ENCODE measurements at regions not wholly inside any gene's neighbourhood (a gene's known extent, or its start where the extent isn't known, plus 50 kb on each side); places are given as distances from the start of the nearest gene placed in this dataset.

DNA sequence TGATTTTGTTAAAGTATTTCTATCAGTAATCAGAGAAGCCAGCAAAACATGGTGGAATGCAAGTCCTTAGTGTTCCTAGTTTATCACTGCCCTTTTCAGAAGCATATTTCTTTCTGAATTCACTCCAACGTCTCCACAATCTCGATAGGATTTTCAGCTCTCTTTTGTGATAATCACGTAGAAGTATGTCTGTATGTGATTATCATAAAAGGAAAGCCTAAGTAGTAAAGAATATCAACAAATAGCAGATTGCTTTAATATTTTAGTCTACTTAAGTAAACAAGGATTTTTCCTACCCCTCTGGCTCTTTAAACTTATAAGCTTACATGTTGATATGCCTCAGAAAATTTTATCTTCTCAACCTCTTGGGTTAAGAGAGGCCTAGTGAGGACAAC, 147.4 kb upstream of the NUDT4 start:
- Histone ChIP-seq H3K27ac (ENCODE audit: low read depth, low read length) (no peak overlapping the region), H4K8ac (ENCODE audit: extremely low read depth, insufficient read depth, low read length) (no peak overlapping the region), H2BK5ac (ENCODE audit: low read depth, low read length) (no peak overlapping the region), H3K79me2 (ENCODE audit: control insufficient read depth in 1 of 2, insufficient read depth in 2 of 2, low read length in 2 of 2) (no peaks in the 10 kb centered on the region), H3K4me2 (ENCODE audit: insufficient read depth in 1 of 2, low read depth in 2 of 2, low read length in 2 of 2) (no peak overlapping the region), H2BK120ac (replicated peaks; ENCODE audit: low read depth, low read length) (no peak overlapping the region), H2BK20ac (ENCODE audit: low read length) (no peak overlapping the region), H3K23ac (ENCODE audit: insufficient read length) (no peak overlapping the region), H3K36me3 (ENCODE audit: control insufficient read depth in 2 of 4, insufficient read depth in 4 of 4, low read length in 3 of 4) (no peaks in the 10 kb centered on the region), H3K56ac (replicated peaks; ENCODE audit: insufficient read length, low read depth, low read length) (no peak overlapping the region), H3K79me1 (ENCODE audit: low read depth, low read length) (no peaks in the 10 kb centered on the region), H3K23me2 (ENCODE audit: low read depth, low read length) (no peaks in the 10 kb centered on the region), H3K9ac (replicated peaks in 1 of 4; ENCODE audit: extremely low read depth in 1 of 4, low read depth in 3 of 4, low read length in 3 of 4) (no peak overlapping the region), H2BK12ac (ENCODE audit: low read depth, low read length) (no peak overlapping the region), H3K4me3 (ENCODE audit: extremely low read depth in 1 of 4, insufficient read depth in 2 of 4, low read depth in 3 of 4, low read length in 4 of 4) (no peak overlapping the region), H3K27me3 (replicated peaks in 1 of 4; ENCODE audit: control insufficient read depth in 3 of 4, extremely low read depth in 1 of 4, insufficient read depth in 3 of 4, low read length in 3 of 4) (peaks cover 0 to 1% (median 0%) of the 10 kb centered on the region in 4 experiments; a peak in 1 of 7 replicates), H3K14ac (ENCODE audit: insufficient read length) (no peak overlapping the region), H3K9me3 (ENCODE audit: insufficient read depth in 2 of 2, low read depth in 1 of 2, low read length in 1 of 2) (peaks cover 0 to 7% of the 10 kb centered on the region in 2 experiments; a peak in 1 of 4 replicates), H4K91ac (replicated peaks; ENCODE audit: insufficient read length, low read length) (no peak overlapping the region), H2BK15ac (ENCODE audit: low read length) (no peak overlapping the region), H4K5ac (ENCODE audit: insufficient read length, low read depth, low read length) (no peak overlapping the region), H2AK5ac (ENCODE audit: low read depth, low read length) (no peak overlapping the region), H3K4ac (replicated peaks; ENCODE audit: insufficient read length, low read depth, low read length) (no peak overlapping the region), H3K18ac (ENCODE audit: extremely low read depth, low read length) (no peak overlapping the region), H3K4me1 (replicated peaks in 1 of 4; ENCODE audit: control insufficient read depth in 3 of 4, insufficient read depth in 4 of 4, low read length in 3 of 4) (no peaks in the 10 kb centered on the region), H4K20me1 (replicated peaks in 1 of 2; ENCODE audit: control insufficient read depth in 1 of 2, insufficient read depth in 2 of 2, low read length in 2 of 2) (no peaks in the 10 kb centered on the region), H2AFZ (ENCODE audit: low read length) (no peak overlapping the region)
- 84% methylated on average over 3 of the region's 3 CpGs; no CpG with 5 or more reads in 1 of the 2 experiments for WGBS, 2 experiments (ENCODE audit: extremely low coverage in 1 of 2, insufficient coverage in 1 of 2, insufficient read length in 1 of 2, insufficient replicate concordance in 2 of 2, low coverage in 1 of 2, low lambda C conversion rate in 2 of 2, missing lambda C conversion rate in 1 of 2)
- ChIA-PET CTCF (ENCODE audit: partially characterized antibody) (no interaction called here), POLR2A (ENCODE audit: partially characterized antibody) (no interaction called here)
- FAIRE-seq (no peak), DNase-seq (ENCODE audit: low read depth in 1 of 2, low spot score in 2 of 2) (no peak)
- TF ChIP-seq TBP (IDR thresholded peaks at IDR 0.05; ENCODE audit: low read depth, low read length) (no peak), KDM1A (IDR thresholded peaks at IDR 0.05; ENCODE audit: borderline replicate concordance, low read length) (no peak), PHF8 (conservative IDR thresholded peaks at IDR 0.05; ENCODE audit: low read depth, low read length) (no peak), SUZ12 (IDR thresholded peaks at IDR 0.05; ENCODE audit: low read length) (no peak), CREB1 (IDR thresholded peaks at IDR 0.05) (no peak)

Measured in H1 (cell line).